ENCODE measurements at regions not wholly inside any gene's neighbourhood (a gene's known extent, or its start where the extent isn't known, plus 50 kb on each side); places are given as distances from the start of the nearest gene placed in this dataset.

DNA sequence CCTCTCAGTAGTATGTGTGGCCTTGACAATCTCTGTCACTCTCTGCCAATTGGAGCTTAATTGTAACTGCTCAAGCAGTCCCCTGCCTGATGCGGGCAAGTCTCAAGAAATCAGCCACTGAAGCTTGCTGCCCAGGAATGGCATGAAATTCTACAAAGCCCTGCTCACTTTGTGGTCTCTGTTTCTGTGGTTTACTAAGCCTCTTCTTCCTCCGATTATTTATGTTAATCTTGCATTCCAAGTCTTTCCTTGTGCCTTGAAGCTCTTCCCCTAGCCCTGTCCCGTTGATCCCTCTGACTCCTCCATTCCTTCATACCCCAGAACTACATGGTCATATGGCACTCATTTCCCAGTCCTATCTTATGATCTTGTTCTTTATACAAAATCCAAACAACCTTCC is 489.3 kb upstream of the CHST9 start:
- no peak for TF ChIP-seq MAX (IDR thresholded peaks at IDR 0.05)
- TF ChIP-seq, protein P1, sequence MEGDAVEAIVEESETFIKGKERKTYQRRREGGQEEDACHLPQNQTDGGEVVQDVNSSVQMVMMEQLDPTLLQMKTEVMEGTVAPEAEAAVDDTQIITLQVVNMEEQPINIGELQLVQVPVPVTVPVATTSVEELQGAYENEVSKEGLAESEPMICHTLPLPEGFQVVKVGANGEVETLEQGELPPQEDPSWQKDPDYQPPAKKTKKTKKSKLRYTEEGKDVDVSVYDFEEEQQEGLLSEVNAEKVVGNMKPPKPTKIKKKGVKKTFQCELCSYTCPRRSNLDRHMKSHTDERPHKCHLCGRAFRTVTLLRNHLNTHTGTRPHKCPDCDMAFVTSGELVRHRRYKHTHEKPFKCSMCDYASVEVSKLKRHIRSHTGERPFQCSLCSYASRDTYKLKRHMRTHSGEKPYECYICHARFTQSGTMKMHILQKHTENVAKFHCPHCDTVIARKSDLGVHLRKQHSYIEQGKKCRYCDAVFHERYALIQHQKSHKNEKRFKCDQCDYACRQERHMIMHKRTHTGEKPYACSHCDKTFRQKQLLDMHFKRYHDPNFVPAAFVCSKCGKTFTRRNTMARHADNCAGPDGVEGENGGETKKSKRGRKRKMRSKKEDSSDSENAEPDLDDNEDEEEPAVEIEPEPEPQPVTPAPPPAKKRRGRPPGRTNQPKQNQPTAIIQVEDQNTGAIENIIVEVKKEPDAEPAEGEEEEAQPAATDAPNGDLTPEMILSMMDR (IDR thresholded peaks at IDR 0.05 in 2 of 3, conservative IDR thresholded peaks at IDR 0.05 in 1 of 3; ENCODE audit: borderline replicate concordance in 1 of 3, insufficient read depth in 1 of 3, low read depth in 2 of 3, low read length in 2 of 3): no peak
- no peak for TF ChIP-seq POLR2A (IDR thresholded peaks at IDR 0.05; ENCODE audit: borderline replicate concordance, extremely low read depth, insufficient read depth, insufficient read length)

Data from HCT116 (cell line).